GM19372 (cell line): ENCODE measurements at regions not wholly inside any gene's neighbourhood (a gene's known extent, or its start where the extent isn't known, plus 50 kb on each side); places are given as distances from the start of the nearest gene placed in this dataset.

Experiments used
- ATAC-seq: cut with Tn5 transposase; IDR thresholded peaks from one replicate; pipeline ENCODE4 v1.9.1; 2021; ENCODE audit warnings: mild to moderate bottlenecking, low read depth, moderate library complexity; ENCODE audit not compliant: unreplicated experiment

DNA sequence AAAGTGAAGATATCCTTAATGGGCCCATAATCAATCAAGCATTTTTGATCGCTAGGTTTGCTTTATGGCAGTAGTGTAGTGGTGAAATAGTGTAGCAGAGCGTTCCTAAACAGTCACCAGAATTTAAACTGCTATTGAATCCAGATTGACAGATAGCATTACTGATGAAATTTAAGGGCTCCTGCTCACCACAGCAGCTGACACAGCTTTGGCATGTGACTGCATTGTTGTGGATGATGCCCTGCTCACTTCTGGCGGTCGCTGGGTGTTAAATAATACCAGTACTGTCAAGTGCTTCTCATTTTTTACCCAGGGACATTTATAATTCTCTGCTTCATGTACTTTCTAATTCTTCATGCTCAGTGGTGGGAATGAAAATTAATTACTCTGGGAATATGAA, 102.0 kb upstream of the ARHGAP24 start:
- ATAC-seq = no peak

DNA sequence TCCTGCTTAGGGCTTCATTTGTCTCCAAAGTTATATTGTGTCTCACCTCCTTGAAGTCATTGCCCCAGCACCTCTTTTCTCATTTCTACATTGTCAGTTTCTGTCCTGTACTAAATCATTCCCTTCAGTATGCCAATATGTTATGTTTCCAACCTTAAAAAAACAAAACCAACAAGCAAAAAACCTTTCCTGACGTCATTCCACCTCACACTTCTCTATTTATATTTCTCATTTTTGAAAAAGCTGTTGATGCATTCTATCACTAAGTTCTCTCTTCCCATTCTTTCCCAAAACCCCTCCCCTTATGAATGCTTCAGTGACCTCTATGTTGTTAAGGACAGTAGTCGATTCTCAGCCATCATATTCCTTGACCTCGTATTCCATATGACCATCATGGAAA, 98.7 kb upstream of the ARHGAP24 start:
- no peak for ATAC-seq

- no peak for ATAC-seq
Measured at GRCh38 chr4:85381968-85382367, 93.0 kb upstream of the ARHGAP24 start.

- no peak for ATAC-seq
Measured at GRCh38 chr4:85391071-85391470, 83.9 kb upstream of the ARHGAP24 start.

DNA sequence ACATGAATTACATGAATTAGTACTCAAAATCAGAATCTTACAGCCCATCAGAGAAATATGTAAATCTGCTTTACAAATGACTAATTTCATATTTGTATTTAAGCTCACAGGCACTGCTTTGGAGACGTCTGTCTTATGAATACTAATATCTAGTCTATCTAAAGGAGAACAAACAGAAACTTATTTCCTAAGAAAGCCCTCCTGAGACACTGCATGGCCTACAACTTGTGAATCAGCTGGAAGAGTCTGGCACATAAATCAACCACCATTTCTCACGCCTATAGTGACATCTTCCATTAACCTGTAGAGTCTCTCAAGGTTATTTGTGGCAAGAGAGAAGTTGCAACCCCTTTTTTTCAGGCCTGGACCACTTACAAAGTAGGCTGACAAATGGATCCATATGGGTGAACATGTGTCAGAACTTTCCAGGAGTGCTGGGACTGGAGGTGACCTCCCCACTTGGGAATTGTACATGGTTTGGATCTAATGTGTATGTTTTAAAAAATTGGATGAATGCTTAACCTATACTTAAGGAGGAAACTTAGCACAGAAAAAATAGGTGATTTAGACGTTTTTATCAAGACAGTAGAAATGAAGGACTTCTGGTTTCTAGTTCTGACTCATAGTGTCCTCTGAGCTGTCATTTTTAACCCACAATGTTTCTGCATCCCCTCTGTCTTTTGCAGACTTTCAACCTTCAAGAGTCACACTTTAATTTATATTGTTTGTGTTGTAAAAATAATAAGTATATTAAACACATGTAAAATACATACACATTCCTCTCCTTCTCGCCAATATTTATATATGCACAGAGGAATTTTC, 83.2 kb upstream of the ARHGAP24 start:
- peak; percentile 74 for ATAC-seq

- peak; percentile 45 for ATAC-seq
Measured at GRCh38 chr4:85393201-85393600, 81.7 kb upstream of the ARHGAP24 start.

DNA sequence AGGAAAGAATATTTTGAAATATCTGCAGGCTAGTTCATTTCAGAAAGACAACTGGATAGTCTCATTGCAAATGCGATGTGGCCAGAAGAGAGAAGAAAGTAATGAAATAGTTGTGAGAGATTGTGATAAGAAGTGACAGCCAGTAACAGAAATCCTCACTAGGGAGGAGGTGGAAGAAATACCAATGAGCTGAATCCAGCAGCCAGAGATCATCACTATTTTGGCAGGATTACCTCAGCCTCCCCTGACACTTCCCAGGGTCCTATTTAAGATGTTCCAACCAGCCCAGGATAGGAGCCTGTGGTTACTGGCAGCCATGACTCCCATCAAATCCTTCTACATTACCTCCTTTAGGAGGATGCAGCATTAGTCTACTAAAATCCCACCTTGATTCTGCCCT, 76.7 kb upstream of the ARHGAP24 start:
- no peak for ATAC-seq

DNA sequence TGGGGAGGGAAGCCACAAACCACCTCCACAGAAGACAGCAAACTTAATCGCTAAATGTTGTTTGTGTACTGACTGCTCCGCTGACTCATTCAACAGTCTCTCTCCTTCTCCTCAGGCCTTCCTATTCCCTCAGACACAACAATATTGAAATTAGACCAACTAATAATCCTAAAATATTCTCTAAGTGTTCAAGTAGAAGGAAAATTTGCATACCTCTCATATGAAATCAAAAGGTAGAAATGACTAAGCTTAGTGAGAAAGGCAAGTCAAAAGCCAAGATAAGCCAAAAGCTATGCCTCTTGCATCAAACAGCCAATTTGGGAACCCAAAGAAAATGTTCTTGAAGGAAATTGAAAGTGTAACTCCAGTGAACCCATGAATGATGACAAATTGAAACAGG, 75.7 kb upstream of the ARHGAP24 start:
- no peak for ATAC-seq

DNA sequence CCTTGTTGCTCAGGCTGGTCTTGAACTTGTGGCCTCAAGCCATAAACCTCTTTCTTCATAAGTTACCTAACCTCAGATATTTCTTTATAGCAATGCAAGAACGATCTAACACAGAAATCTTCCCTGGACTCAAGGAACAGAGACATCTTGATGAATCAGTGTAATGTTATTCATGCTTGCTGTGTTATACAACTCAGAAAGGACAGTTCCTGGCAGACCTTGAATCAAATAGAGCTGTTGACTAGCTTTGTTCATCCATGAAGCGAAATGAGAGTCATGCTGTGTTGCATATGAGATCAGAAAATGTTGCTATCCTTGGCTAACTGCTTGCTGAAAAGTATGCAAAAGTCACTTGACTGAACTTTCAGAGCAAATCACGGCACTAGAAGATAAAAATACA, 72.6 kb upstream of the ARHGAP24 start:
- no peak for ATAC-seq

GRCh38 chr4:85406185-85406584, 68.8 kb upstream of the ARHGAP24 start:
- no peak for ATAC-seq

DNA sequence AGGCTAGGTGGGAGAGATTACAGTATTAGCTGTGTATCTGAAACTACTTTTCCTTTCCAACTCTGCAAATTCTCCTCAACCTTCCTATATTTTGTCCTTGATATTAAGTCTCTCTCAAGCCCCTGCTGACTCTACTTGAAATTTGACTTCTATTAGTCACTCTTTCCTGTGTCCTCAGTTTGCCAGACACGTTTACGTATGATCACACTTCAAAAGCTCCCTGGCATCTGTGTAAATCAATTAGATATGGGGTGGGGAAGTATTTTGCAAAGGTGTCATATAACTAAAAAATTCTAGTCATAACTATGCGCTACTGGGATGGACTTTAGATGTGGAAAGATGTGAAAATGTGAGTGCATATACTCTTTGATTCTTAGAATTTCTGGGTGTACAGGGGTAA, 67.4 kb upstream of the ARHGAP24 start:
- no peak for ATAC-seq

DNA sequence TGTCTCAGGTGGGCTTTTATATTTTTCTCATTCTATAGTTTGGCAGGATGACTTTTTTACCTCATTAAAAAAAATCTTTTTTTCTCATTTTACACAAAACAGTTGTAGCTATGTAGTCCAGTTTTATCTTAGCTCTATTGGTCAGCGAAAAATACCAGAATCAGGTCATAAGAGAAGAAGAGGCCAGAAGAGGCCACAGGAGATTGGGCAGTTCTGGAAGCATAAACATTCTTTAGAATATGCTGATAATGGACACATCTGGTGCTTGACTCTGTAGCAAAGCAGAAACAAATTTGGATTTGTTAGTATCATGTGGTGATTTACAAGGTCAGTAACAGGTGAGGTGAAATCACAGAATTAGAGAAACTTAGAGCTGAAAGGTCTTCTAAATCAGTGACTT, 66.6 kb upstream of the ARHGAP24 start:
- no peak for ATAC-seq

- ATAC-seq = no peak
Measured at GRCh38 chr4:85409251-85409650, 65.7 kb upstream of the ARHGAP24 start.

DNA sequence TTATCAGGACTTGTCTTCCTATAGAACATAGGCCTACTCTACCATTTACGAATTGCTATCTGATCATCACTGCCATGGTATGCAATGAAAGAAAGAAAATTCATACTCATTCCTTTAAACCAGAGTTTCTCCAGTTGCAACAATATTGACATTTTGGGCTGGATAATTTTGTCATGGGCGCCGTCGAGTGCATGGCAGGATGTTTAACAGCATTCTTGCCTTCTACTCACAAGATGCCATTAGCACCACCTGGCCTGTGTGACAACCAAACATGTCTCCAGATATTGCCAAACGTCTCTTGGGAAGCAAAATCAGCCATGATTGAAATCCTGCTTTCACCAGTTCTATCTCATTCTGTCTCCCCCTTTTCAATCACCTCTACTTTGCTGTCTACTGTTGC, 63.6 kb upstream of the ARHGAP24 start:
- no peak for ATAC-seq

DNA sequence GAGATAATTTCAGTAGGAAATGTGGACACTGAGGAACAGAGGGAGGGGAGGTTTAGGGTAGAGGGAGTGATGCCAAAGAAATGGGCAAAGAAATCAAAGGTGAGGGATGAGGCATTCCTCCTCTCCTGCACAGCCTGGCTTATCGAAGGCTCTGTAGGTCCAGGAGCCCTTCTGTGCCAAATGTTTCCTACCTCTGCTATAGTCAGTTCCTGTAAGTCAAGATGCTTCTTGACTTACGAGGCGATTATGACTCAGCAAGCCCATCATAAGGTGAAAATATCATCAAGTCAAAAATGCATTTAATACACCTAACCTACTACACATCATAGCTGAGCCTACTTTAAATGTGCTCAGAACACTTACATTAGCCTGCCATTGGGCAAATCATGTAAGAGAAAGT, 60.0 kb upstream of the ARHGAP24 start:
- ATAC-seq = no peak

GRCh38 chr4:85416094-85416493, 58.9 kb upstream of the ARHGAP24 start:
- ATAC-seq = no peak

- no peak for ATAC-seq
Measured at GRCh38 chr4:85419103-85419502, 55.8 kb upstream of the ARHGAP24 start.

GRCh38 chr4:85420831-85421230, 54.1 kb upstream of the ARHGAP24 start:
- ATAC-seq = no peak

DNA sequence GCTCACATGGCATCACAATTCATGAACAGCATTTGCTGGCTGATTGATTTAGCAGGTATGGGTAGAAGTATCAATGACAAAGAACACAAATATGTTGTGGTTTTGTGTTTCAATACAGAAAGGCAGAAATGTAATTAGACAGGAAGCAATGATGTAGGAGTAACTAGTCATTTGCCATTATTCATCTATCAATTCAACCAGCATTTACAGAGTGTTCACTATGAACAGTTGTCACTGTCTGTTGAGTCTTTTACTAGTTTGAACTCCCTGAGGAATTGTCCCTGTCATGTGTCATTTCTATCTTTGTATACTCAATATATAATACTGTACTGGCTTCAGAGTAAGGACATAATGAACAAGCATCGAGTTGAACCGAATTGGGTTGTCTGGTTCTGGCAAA, 51.5 kb upstream of the ARHGAP24 start:
- ATAC-seq = no peak
